A673 (cell line): ENCODE measurements at regions not wholly inside any gene's neighbourhood (a gene's known extent, or its start where the extent isn't known, plus 50 kb on each side); places are given as distances from the start of the nearest gene placed in this dataset.

Source experiments
- BruUV-seq: library from RNA; stranded (reverse); fragments of 400-500 nt; replicated peaks from 2 replicates; lab custom pipeline; 2021; lab: Mats Ljungman, UMichigan
- CTCF ChIA-PET: fragments of 300-600 bp; sonication (Branson Sonifier 250); formaldehyde crosslinking; loops from one replicate; lab custom pipeline; 2022; ENCODE audit warnings: antibody characterized with exemption; lab: Charles Lee
- POLR2A ChIA-PET: fragments of 300-600 bp; sonication (Branson Sonifier 250); formaldehyde crosslinking; loops from one replicate; lab custom pipeline; 2022; ENCODE audit warnings: antibody characterized with exemption; ENCODE audit not compliant: low non-redundant PET; lab: Charles Lee
- DNase-seq: peaks from one replicate; pipeline ENCODE4 v3.0.0-alpha.2; 2015; ENCODE audit warnings: low spot score
- H3K27ac ChIP-seq: fragments of 200-600 bp; sonication (generic); 2 replicates; pipeline ENCODE4 v1.5.1; 2016; ENCODE audit warnings: mixed run types, low read depth, mild to moderate bottlenecking, mixed read lengths, antibody characterized with exemption, low read length; ENCODE audit not compliant: poor library complexity, severe bottlenecking
- H3K27me3 ChIP-seq: fragments of 200-600 bp; sonication (generic); replicated peaks from 2 replicates; pipeline ENCODE4 v1.6.1; 2017; ENCODE audit warnings: mixed run types, low read depth, mild to moderate bottlenecking, mixed read lengths, antibody characterized with exemption, low read length; ENCODE audit not compliant: insufficient read depth, poor library complexity
- H3K36me3 ChIP-seq: fragments of 200-600 bp; sonication (generic); 2 replicates; pipeline ENCODE4 v1.6.1; 2016; ENCODE audit warnings: mixed run types, mild to moderate bottlenecking, mixed read lengths, antibody characterized with exemption, low read length; ENCODE audit not compliant: insufficient read depth, poor library complexity, severe bottlenecking
- H3K4me1 ChIP-seq: fragments of 200-600 bp; sonication (generic); 2 replicates; pipeline ENCODE4 v1.6.1; 2017; ENCODE audit warnings: mixed run types, mild to moderate bottlenecking, mixed read lengths, antibody characterized with exemption, low read length; ENCODE audit not compliant: insufficient read depth, poor library complexity, severe bottlenecking
- H3K4me3 ChIP-seq: fragments of 200-600 bp; sonication (generic); 2 replicates; pipeline ENCODE4 v1.5.1; 2016; ENCODE audit warnings: low read depth, mixed run types, mild to moderate bottlenecking, mixed read lengths, low read length; ENCODE audit not compliant: poor library complexity, severe bottlenecking
- H3K9me3 ChIP-seq: fragments of 200-600 bp; sonication (generic); 2 replicates; pipeline ENCODE4 v1.6.1; 2016; ENCODE audit warnings: mixed run types, low read depth, mild to moderate bottlenecking, mixed read lengths, antibody characterized with exemption, low read length; ENCODE audit not compliant: poor library complexity, severe bottlenecking
- EZH2 ChIP-seq: fragments of 200-600 bp; sonication (generic); IDR thresholded peaks from 2 replicates; pipeline ENCODE4 v1.6.1; 2017; ENCODE audit warnings: borderline replicate concordance, low read depth, mild to moderate bottlenecking, mixed read lengths, antibody characterized with exemption, low read length; ENCODE audit not compliant: poor library complexity, severe bottlenecking
- intact Hi-C: fragments of 100-400 bp; cut with micrococcal nuclease; formaldehyde crosslinking; loops from one replicate; pipeline ENCODE4 v1.10.0; 2022; ENCODE audit not compliant: unreplicated experiment
- TF ChIP-seq, protein P1 (sequence below): fragments of 300-800, 200-600 bp; sonication (generic); conservative IDR thresholded peaks from 2 replicates; pipeline ENCODE4 v1.5.1; 2017; ENCODE audit warnings: low read depth, mild to moderate bottlenecking, antibody characterized with exemption, low read length, moderate library complexity, mixed read lengths

- no TSS peak for BruUV-seq
- Histone ChIP-seq H3K4me1 (peaks cover 15% of the 10 kb centered on the region), H3K27ac (no peak overlapping the region), H3K9me3 (peaks cover 18% of the 10 kb centered on the region), H3K27me3 (no peaks in the 10 kb centered on the region), H3K4me3 (no peak overlapping the region), H3K36me3 (no peaks in the 10 kb centered on the region)
- ChIA-PET CTCF (no interaction called here), POLR2A (no interaction called here)
- TF ChIP-seq, protein P1, sequence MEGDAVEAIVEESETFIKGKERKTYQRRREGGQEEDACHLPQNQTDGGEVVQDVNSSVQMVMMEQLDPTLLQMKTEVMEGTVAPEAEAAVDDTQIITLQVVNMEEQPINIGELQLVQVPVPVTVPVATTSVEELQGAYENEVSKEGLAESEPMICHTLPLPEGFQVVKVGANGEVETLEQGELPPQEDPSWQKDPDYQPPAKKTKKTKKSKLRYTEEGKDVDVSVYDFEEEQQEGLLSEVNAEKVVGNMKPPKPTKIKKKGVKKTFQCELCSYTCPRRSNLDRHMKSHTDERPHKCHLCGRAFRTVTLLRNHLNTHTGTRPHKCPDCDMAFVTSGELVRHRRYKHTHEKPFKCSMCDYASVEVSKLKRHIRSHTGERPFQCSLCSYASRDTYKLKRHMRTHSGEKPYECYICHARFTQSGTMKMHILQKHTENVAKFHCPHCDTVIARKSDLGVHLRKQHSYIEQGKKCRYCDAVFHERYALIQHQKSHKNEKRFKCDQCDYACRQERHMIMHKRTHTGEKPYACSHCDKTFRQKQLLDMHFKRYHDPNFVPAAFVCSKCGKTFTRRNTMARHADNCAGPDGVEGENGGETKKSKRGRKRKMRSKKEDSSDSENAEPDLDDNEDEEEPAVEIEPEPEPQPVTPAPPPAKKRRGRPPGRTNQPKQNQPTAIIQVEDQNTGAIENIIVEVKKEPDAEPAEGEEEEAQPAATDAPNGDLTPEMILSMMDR = no peak
- TF ChIP-seq EZH2 = no peak
- intact Hi-C loops = no loop called here
- no peak for DNase-seq
These were observed 55.4 kb upstream of the KIAA1217 start for GRCh38 chr10:24153537-24153936.

DNA sequence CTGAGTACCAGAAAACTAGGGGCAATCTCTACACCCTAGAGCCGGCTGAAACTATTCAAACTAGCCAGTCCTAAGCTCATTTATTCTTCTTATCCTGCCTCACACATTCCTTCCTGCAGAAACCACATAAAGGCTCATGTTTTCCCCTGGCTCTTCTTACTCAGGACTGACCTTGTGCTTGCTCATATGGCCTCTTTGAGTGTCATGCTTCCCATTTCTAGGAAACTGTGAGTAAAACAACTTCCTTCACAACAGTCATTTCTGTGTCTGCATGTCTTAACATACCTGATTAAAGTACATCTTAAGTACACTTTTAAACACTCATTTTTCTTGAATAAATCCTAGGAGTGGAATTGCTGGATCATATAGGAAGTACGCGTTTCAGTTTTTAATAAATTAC is 52.3 kb upstream of the KIAA1217 start:
- H3K4me1 ChIP-seq = peaks cover 12% of the 10 kb centered on the region
- H3K9me3 ChIP-seq = peaks cover 18% of the 10 kb centered on the region
- no peaks in the 10 kb centered on the region for H3K36me3 ChIP-seq
- no peak overlapping the region for H3K27ac ChIP-seq
- H3K4me3 ChIP-seq = no peak overlapping the region
- intact Hi-C loops = no loop called here
- TF ChIP-seq, protein P1 = no peak
- TF ChIP-seq EZH2 = no peak
- CTCF ChIA-PET = no interaction called here
- DNase-seq = no peak
- POLR2A ChIA-PET = no interaction called here
- BruUV-seq = no TSS peak
- H3K27me3 ChIP-seq = no peaks in the 10 kb centered on the region

- CTCF ChIA-PET = no interaction called here
- H3K9me3 ChIP-seq = peaks cover 18% of the 10 kb centered on the region
- H3K4me1 ChIP-seq = peaks cover 4% of the 10 kb centered on the region
- no peak overlapping the region for H3K4me3 ChIP-seq
- TF ChIP-seq, protein P1 = no peak
- TF ChIP-seq EZH2 = no peak
- no peak overlapping the region for H3K27ac ChIP-seq
- intact Hi-C loops = no loop called here
- DNase-seq = no peak
- POLR2A ChIA-PET = no interaction called here
- no peaks in the 10 kb centered on the region for H3K36me3 ChIP-seq
- BruUV-seq = no TSS peak
- no peaks in the 10 kb centered on the region for H3K27me3 ChIP-seq
These were observed 51.4 kb upstream of the KIAA1217 start for GRCh38 chr10:24157567-24157966.
